Prostate gland (tissue), 2 donors: ENCODE measurements at regions not wholly inside any gene's neighbourhood (a gene's known extent, or its start where the extent isn't known, plus 50 kb on each side); places are given as distances from the start of the nearest gene placed in this dataset.

ENCODE experiments used
- CTCF ChIP-seq, 4 experiments: fragments of 200-600 bp in 2 of 4; fragments of 450-650 bp in 2 of 4; sonication (generic) in 2 of 4; IDR thresholded peaks; 1 replicate in 3 of 4; 2 replicates in 1 of 4; pipeline ENCODE4 v1.5.1; 2016 to 2019; ENCODE audit warnings: antibody characterized with exemption in 4 of 4, mild to moderate bottlenecking in 2 of 4, moderate library complexity in 2 of 4
- POLR2A ChIP-seq: fragments of 450-650 bp; IDR thresholded peaks from one replicate; pipeline ENCODE4 v1.6.1; 2016; ENCODE audit warnings: antibody characterized with exemption, mild to moderate bottlenecking

- no peak for TF ChIP-seq POLR2A
- TF ChIP-seq CTCF (IDR thresholded peaks at IDR 0.05) = no peak
These were observed 184.2 kb upstream of the FANCL start for GRCh38 chr2:58425368-58425767.
